Endodermal cell (in vitro differentiated cells): ENCODE measurements at regions not wholly inside any gene's neighbourhood (a gene's known extent, or its start where the extent isn't known, plus 50 kb on each side); places are given as distances from the start of the nearest gene placed in this dataset.

Source experiments
- DNase-seq: peaks from one replicate; pipeline ENCODE4 v3.0.0-alpha.2; 2017
- H3K27ac ChIP-seq: 2 replicates; pipeline ENCODE4 v1.5.1; 2013; ENCODE audit warnings: mild to moderate bottlenecking, low read depth, low read length, moderate library complexity
- H3K27me3 ChIP-seq: 2 replicates; pipeline ENCODE4 v1.6.1; 2013; ENCODE audit warnings: mild to moderate bottlenecking, low read length, moderate library complexity; ENCODE audit not compliant: insufficient read depth, control insufficient read depth, poor library complexity, severe bottlenecking
- H3K36me3 ChIP-seq: 2 replicates; pipeline ENCODE4 v1.7.0; 2013; ENCODE audit warnings: mild to moderate bottlenecking, low read length, moderate library complexity; ENCODE audit not compliant: control insufficient read depth, insufficient read depth
- H3K4me1 ChIP-seq: one replicate; pipeline ENCODE4 v1.7.0; 2013; ENCODE audit warnings: low read length; ENCODE audit not compliant: control insufficient read depth, insufficient read depth
- H3K4me3 ChIP-seq: 2 replicates; pipeline ENCODE4 v1.5.1; 2013; ENCODE audit warnings: mild to moderate bottlenecking, low read length, moderate library complexity
- H3K9ac ChIP-seq: 2 replicates; pipeline ENCODE4 v1.6.1; 2013; ENCODE audit warnings: mild to moderate bottlenecking, low read length, moderate library complexity; ENCODE audit not compliant: poor library complexity, severe bottlenecking; ENCODE audit errors: extremely low read depth
- H3K9me3 ChIP-seq: 2 replicates; pipeline ENCODE4 v1.6.1; 2013; ENCODE audit warnings: mild to moderate bottlenecking, low read length, moderate library complexity; ENCODE audit not compliant: control insufficient read depth
- H3K27ac Mint-ChIP-seq: 2 replicates; pipeline ENCODE4 v1.8.0; 2020; ENCODE audit warnings: mixed read lengths
- H3K27me3 Mint-ChIP-seq: 2 replicates; pipeline ENCODE4 v1.8.0; 2021; ENCODE audit warnings: mild to moderate bottlenecking, mixed read lengths; ENCODE audit not compliant: insufficient read depth
- H3K36me3 Mint-ChIP-seq: 2 replicates; pipeline ENCODE4 v1.8.0; 2020; ENCODE audit warnings: low read depth, mixed read lengths
- H3K4me1 Mint-ChIP-seq: 2 replicates; pipeline ENCODE4 v1.8.0; 2020; ENCODE audit warnings: mixed read lengths
- H3K4me3 Mint-ChIP-seq: 2 replicates; pipeline ENCODE4 v1.8.0; 2020; ENCODE audit warnings: mild to moderate bottlenecking, moderate library complexity, mixed read lengths
- H3K9me3 Mint-ChIP-seq: 2 replicates; pipeline ENCODE4 v1.8.0; 2020; ENCODE audit warnings: mild to moderate bottlenecking, mixed read lengths
- CTCF ChIP-seq: fragments of 200-600 bp; sonication (generic); conservative IDR thresholded peaks from 2 replicates; pipeline ENCODE4 v1.5.0; 2021; ENCODE audit warnings: antibody characterized with exemption, mild to moderate bottlenecking
- WGBS, 2 experiments: methylation state at CpG; one replicate each; pipeline versions ENCODE4 v1.1.5 to v1.1.7; 2013; ENCODE audit warnings: missing lambda C conversion rate in 2 of 2, mixed read lengths in 1 of 2; ENCODE audit not compliant: insufficient coverage in 1 of 2, insufficient read length in 1 of 2; 5-methylcytosine and 5-hydroxymethylcytosine counted together

DNA sequence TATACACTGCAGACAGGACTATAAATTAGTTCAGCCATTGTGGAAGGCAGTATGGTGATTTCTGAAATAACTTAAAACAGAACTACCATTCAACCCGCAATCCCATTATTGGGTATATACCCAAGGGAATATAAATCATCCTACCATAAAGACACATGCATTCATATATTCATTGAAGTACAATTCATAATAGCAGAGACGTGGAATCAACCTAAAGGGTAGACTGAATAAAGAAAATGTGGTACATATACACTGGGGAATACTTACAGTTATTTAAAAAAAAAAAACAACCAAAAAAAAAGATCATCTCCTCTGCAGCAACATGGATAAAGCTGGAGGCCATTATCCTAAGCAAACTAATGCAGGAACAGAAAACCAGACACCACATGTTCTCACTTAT lies 473.9 kb downstream of the TRHDE start:
- H3K27me3 Mint-ChIP-seq, result no peaks in the 10 kb centered on the region
- peaks cover 18% of the 10 kb centered on the region for H3K9me3 Mint-ChIP-seq
- no peaks in the 10 kb centered on the region for H3K4me1 Mint-ChIP-seq
- no peaks in the 10 kb centered on the region for H3K36me3 Mint-ChIP-seq
- Histone ChIP-seq H3K4me3 (no peak overlapping the region), H3K27ac (no peak overlapping the region), H3K9me3 (peaks cover 10% of the 10 kb centered on the region), H3K9ac (no peak overlapping the region), H3K4me1 (no peaks in the 10 kb centered on the region), H3K27me3 (no peaks in the 10 kb centered on the region), H3K36me3 (no peaks in the 10 kb centered on the region)
- H3K4me3 Mint-ChIP-seq, result no peak overlapping the region
- DNase-seq, result no peak
- WGBS, 2 experiments, result 100% methylated on average over 1 of the region's 2 CpGs; no CpG with 5 or more reads in 1 of the 2 experiments
- no peak overlapping the region for H3K27ac Mint-ChIP-seq
- TF ChIP-seq CTCF, result no peak

- no peak overlapping the region for H3K4me3 Mint-ChIP-seq
Observed at GRCh38 chr12:72747111-72747849, 475.1 kb downstream of the TRHDE start.

DNA sequence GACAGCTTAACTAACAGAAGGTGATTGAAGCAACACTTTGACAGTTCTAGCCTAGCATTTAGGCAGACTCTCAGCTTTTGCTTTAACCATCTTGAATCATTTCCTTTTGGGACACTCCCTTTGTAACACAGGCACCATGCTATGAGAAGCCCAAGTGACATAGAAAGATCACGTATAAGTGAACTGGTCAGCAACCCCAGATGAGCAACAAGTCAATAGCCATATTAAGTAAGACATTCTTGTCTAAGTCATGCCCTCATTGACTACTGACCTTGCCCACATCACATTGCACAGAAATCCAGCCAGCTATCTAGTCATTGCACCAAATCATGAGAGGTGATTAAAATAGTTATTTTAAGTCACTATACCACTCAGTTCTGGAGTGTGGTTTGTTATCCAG lies 476.8 kb downstream of the TRHDE start:
- no peak for TF ChIP-seq CTCF
- Mint-ChIP-seq H3K36me3 (no peaks in the 10 kb centered on the region), H3K27me3 (no peaks in the 10 kb centered on the region), H3K9me3 (peaks cover 4% of the 10 kb centered on the region), H3K4me3 (no peak overlapping the region), H3K4me1 (no peaks in the 10 kb centered on the region), H3K27ac (no peak overlapping the region)
- DNase-seq, result no peak
- Histone ChIP-seq H3K27ac (no peak overlapping the region), H3K9me3 (peaks cover 9% of the 10 kb centered on the region), H3K4me1 (no peaks in the 10 kb centered on the region), H3K27me3 (no peaks in the 10 kb centered on the region), H3K4me3 (no peak overlapping the region), H3K36me3 (no peaks in the 10 kb centered on the region), H3K9ac (no peak overlapping the region)
- 88 to 97% methylated on average over 1 of the region's 1 CpG for WGBS, 2 experiments

More at GRCh38 chr12:72747111-72747849, 475.1 kb downstream of the TRHDE start:
- no peaks in the 10 kb centered on the region for H3K36me3 Mint-ChIP-seq
- peaks cover 8% of the 10 kb centered on the region for H3K9me3 ChIP-seq
- H3K9me3 Mint-ChIP-seq, result peaks cover 11% of the 10 kb centered on the region
- H3K4me1 ChIP-seq, result no peaks in the 10 kb centered on the region
- no peak for DNase-seq
- 85 to 88% methylated on average over 2 to 4 of the region's 4 CpGs for WGBS, 2 experiments
- H3K27me3 ChIP-seq, result no peaks in the 10 kb centered on the region
- H3K27ac ChIP-seq, result no peak overlapping the region
- H3K27me3 Mint-ChIP-seq, result no peaks in the 10 kb centered on the region
- H3K4me3 ChIP-seq, result no peak overlapping the region
- H3K36me3 ChIP-seq, result no peaks in the 10 kb centered on the region
- no peak overlapping the region for H3K27ac Mint-ChIP-seq
- no peak overlapping the region for H3K9ac ChIP-seq
- H3K4me1 Mint-ChIP-seq, result no peaks in the 10 kb centered on the region
- TF ChIP-seq CTCF, result no peak
